ENCODE measurements at regions not wholly inside any gene's neighbourhood (a gene's known extent, or its start where the extent isn't known, plus 50 kb on each side); places are given as distances from the start of the nearest gene placed in this dataset.

DNA sequence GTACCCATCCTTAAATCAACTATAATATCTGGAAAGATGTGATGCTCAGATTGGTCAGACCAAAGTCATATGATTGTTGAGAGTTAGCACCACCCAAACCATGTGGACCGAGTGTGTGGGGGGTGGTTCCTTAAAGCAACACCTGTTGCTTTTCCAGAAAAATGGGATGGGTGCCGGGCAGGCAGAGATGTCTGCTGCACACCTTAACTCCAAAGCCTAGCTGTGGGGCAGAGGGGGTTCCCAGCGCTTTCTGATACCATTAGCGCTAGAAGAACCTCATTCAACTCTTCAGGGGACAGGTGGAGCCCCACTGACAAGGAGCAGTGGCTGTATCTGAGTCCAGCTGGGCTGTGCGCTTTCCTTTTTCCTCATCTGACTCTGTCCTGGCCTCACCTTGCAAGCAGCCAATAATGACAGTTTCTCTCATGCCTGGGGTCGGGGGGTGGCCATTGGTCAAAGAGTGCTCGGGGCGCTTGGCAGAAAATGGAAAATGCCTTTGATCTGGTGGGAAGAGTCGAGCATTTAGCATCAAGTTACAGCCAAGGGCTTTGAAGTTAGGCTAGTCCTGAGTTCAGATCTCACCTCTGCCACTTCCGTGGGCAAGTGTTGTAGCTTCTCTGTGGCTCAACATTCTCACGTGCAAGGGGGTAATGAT, 82.6 kb downstream of the IRX3 start:
- TF ChIP-seq, protein P1, sequence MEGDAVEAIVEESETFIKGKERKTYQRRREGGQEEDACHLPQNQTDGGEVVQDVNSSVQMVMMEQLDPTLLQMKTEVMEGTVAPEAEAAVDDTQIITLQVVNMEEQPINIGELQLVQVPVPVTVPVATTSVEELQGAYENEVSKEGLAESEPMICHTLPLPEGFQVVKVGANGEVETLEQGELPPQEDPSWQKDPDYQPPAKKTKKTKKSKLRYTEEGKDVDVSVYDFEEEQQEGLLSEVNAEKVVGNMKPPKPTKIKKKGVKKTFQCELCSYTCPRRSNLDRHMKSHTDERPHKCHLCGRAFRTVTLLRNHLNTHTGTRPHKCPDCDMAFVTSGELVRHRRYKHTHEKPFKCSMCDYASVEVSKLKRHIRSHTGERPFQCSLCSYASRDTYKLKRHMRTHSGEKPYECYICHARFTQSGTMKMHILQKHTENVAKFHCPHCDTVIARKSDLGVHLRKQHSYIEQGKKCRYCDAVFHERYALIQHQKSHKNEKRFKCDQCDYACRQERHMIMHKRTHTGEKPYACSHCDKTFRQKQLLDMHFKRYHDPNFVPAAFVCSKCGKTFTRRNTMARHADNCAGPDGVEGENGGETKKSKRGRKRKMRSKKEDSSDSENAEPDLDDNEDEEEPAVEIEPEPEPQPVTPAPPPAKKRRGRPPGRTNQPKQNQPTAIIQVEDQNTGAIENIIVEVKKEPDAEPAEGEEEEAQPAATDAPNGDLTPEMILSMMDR (conservative IDR thresholded peaks at IDR 0.05), result no peak
- no peak for TF ChIP-seq EZH2 (IDR thresholded peaks at IDR 0.05; ENCODE audit: low read depth)

Data from PC-9 (cell line).